H1 (cell line): ENCODE measurements at regions not wholly inside any gene's neighbourhood (a gene's known extent, or its start where the extent isn't known, plus 50 kb on each side); places are given as distances from the start of the nearest gene placed in this dataset.

Source experiments
- CTCF ChIA-PET: fragments of 300-600 bp; sonication (Branson Sonifier 250); formaldehyde crosslinking; loops from one replicate; lab custom pipeline; 2021; ENCODE audit not compliant: partially characterized antibody; lab: Charles Lee
- POLR2A ChIA-PET: fragments of 300-600 bp; sonication (Branson Sonifier 250); formaldehyde crosslinking; loops from one replicate; lab custom pipeline; 2021; ENCODE audit warnings: inconsistent platforms; ENCODE audit not compliant: partially characterized antibody; lab: Charles Lee
- DNase-seq, 2 experiments: peaks; one replicate each; pipeline versions ENCODE4 v3.0.0 to v3.0.0-alpha.2; 2010 to 2022; ENCODE audit warnings: low spot score in 2 of 2, low read depth in 1 of 2, mixed read lengths in 1 of 2
- FAIRE-seq: peaks from 2 replicates; lab custom pipeline; 2011; peaks lifted over from hg19 to GRCh38; lab: Jason Lieb, UNC
- H2AFZ ChIP-seq: 2 replicates; pipeline ENCODE4 v1.8.1; 2012; ENCODE audit warnings: low read length, inconsistent platforms
- H2AK5ac ChIP-seq: 2 replicates; pipeline ENCODE4 v1.6.1; 2013; ENCODE audit warnings: low read depth, low read length
- H2BK120ac ChIP-seq: replicated peaks from 2 replicates; pipeline ENCODE3; 2013; ENCODE audit warnings: low read depth, low read length, inconsistent platforms
- H2BK12ac ChIP-seq: 2 replicates; pipeline ENCODE4 v1.6.1; 2013; ENCODE audit warnings: low read depth, low read length
- H2BK15ac ChIP-seq: 2 replicates; pipeline ENCODE4 v1.6.1; 2013; ENCODE audit warnings: low read length
- H2BK20ac ChIP-seq: 2 replicates; pipeline ENCODE4 v1.6.1; 2013; ENCODE audit warnings: low read length
- H2BK5ac ChIP-seq: 2 replicates; pipeline ENCODE4 v1.6.1; 2013; ENCODE audit warnings: low read depth, low read length
- H3K14ac ChIP-seq: 2 replicates; pipeline ENCODE4 v1.6.1; 2013; ENCODE audit warnings: inconsistent platforms; ENCODE audit not compliant: insufficient read length
- H3K18ac ChIP-seq: 2 replicates; pipeline ENCODE4 v1.6.1; 2013; ENCODE audit warnings: low read length; ENCODE audit errors: extremely low read depth
- H3K23ac ChIP-seq: 2 replicates; pipeline ENCODE4 v1.6.1; 2013; ENCODE audit warnings: inconsistent platforms; ENCODE audit not compliant: insufficient read length
- H3K23me2 ChIP-seq: 2 replicates; pipeline ENCODE4 v1.6.1; 2013; ENCODE audit warnings: low read depth, low read length
- H3K27ac ChIP-seq: 2 replicates; pipeline ENCODE4 v1.6.1; 2011; ENCODE audit warnings: low read depth, low read length, inconsistent platforms
- H3K27me3 ChIP-seq, 4 experiments: replicated peaks in 1 of 4; 1 replicate in 1 of 4; 2 replicates in 3 of 4; pipeline versions ENCODE4 v1.6.1 to v1.8.1; 2011 to 2013; ENCODE audit warnings: low read length in 3 of 4, mild to moderate bottlenecking in 3 of 4, inconsistent platforms in 2 of 4, mixed read lengths in 2 of 4, moderate library complexity in 1 of 4; ENCODE audit not compliant: control insufficient read depth in 3 of 4, insufficient read depth in 3 of 4; ENCODE audit errors: extremely low read depth in 1 of 4
- H3K36me3 ChIP-seq, 4 experiments: 2 replicates each; pipeline versions ENCODE4 v1.6.1 to v1.8.1; 2011 to 2013; ENCODE audit warnings: mild to moderate bottlenecking in 4 of 4, low read length in 3 of 4, moderate library complexity in 2 of 4, control low read depth in 1 of 4, inconsistent platforms in 1 of 4; ENCODE audit not compliant: insufficient read depth in 4 of 4, control insufficient read depth in 2 of 4
- H3K4ac ChIP-seq: replicated peaks from 2 replicates; pipeline ENCODE3; 2013; ENCODE audit warnings: low read length, low read depth, mixed read lengths, inconsistent platforms; ENCODE audit not compliant: insufficient read length
- H3K4me1 ChIP-seq, 4 experiments: replicated peaks in 1 of 4; 1 replicate in 1 of 4; 2 replicates in 3 of 4; pipeline versions ENCODE4 v1.6.1 to v1.8.1; 2011 to 2013; ENCODE audit warnings: low read length in 3 of 4, inconsistent platforms in 2 of 4, mixed read lengths in 1 of 4; ENCODE audit not compliant: insufficient read depth in 4 of 4, control insufficient read depth in 3 of 4
- H3K4me2 ChIP-seq, 2 experiments: 2 replicates each; pipeline versions ENCODE4 v1.6.1 to v1.8.1; 2011 to 2013; ENCODE audit warnings: low read depth in 2 of 2, low read length in 2 of 2, control low read depth in 1 of 2, inconsistent platforms in 1 of 2, mild to moderate bottlenecking in 1 of 2; ENCODE audit not compliant: insufficient read depth in 1 of 2
- H3K4me3 ChIP-seq, 4 experiments: fragments of 200-600, 300-600 bp in 1 of 4; sonication (generic), shearing (Covaris generic), sonication (Bioruptor Twin) in 1 of 4; 2 replicates each; pipeline versions ENCODE4 v1.5.1 to v1.8.1; 2011 to 2016; ENCODE audit warnings: low read length in 4 of 4, low read depth in 3 of 4, control low read depth in 2 of 4, inconsistent platforms in 2 of 4, mild to moderate bottlenecking in 2 of 4, mixed read lengths in 1 of 4, moderate library complexity in 1 of 4; ENCODE audit not compliant: insufficient read depth in 2 of 4; ENCODE audit errors: extremely low read depth in 1 of 4
- H3K56ac ChIP-seq: replicated peaks from 2 replicates; pipeline ENCODE3; 2013; ENCODE audit warnings: low read depth, mild to moderate bottlenecking, mixed read lengths, low read length, inconsistent platforms; ENCODE audit not compliant: insufficient read length
- H3K79me1 ChIP-seq: 2 replicates; pipeline ENCODE4 v1.6.1; 2013; ENCODE audit warnings: low read depth, low read length, control low read depth
- H3K79me2 ChIP-seq, 2 experiments: 2 replicates each; pipeline versions ENCODE4 v1.6.1 to v1.8.1; 2012 to 2013; ENCODE audit warnings: low read length in 2 of 2, mild to moderate bottlenecking in 2 of 2, inconsistent platforms in 1 of 2; ENCODE audit not compliant: insufficient read depth in 2 of 2, control insufficient read depth in 1 of 2
- H3K9ac ChIP-seq, 4 experiments: replicated peaks in 1 of 4; 1 replicate in 1 of 4; 2 replicates in 3 of 4; pipeline versions ENCODE4 v1.6.1 to v1.8.1; 2011 to 2013; ENCODE audit warnings: low read depth in 3 of 4, low read length in 3 of 4, control low read depth in 2 of 4, mild to moderate bottlenecking in 2 of 4, moderate library complexity in 2 of 4, inconsistent platforms in 1 of 4; ENCODE audit errors: extremely low read depth in 1 of 4
- H3K9me3 ChIP-seq, 2 experiments: 2 replicates each; pipeline versions ENCODE4 v1.6.1 to v1.8.1; 2012 to 2013; ENCODE audit warnings: mild to moderate bottlenecking in 2 of 2, moderate library complexity in 2 of 2, control low read depth in 1 of 2, inconsistent platforms in 1 of 2, low read depth in 1 of 2, low read length in 1 of 2, mixed read lengths in 1 of 2; ENCODE audit not compliant: insufficient read depth in 2 of 2
- H4K20me1 ChIP-seq, 2 experiments: replicated peaks in 1 of 2; 2 replicates each; pipeline versions ENCODE3 to v1.8.1; 2011 to 2013; ENCODE audit warnings: inconsistent platforms in 2 of 2, low read length in 2 of 2, mild to moderate bottlenecking in 1 of 2; ENCODE audit not compliant: insufficient read depth in 2 of 2, control insufficient read depth in 1 of 2
- H4K5ac ChIP-seq: 2 replicates; pipeline ENCODE4 v1.6.1; 2013; ENCODE audit warnings: low read length, low read depth, mixed read lengths, inconsistent platforms; ENCODE audit not compliant: insufficient read length
- H4K8ac ChIP-seq: 2 replicates; pipeline ENCODE4 v1.8.0; 2013; ENCODE audit warnings: mild to moderate bottlenecking, moderate library complexity, low read length, inconsistent platforms; ENCODE audit not compliant: insufficient read depth; ENCODE audit errors: extremely low read depth
- H4K91ac ChIP-seq: replicated peaks from 2 replicates; pipeline ENCODE3; 2013; ENCODE audit warnings: low read length, mixed read lengths, inconsistent platforms; ENCODE audit not compliant: insufficient read length
- HDAC2 ChIP-seq, 2 experiments: fragments of 300-600 bp in 1 of 2; sonication (generic) in 1 of 2; IDR thresholded peaks; 2 replicates each; pipeline ENCODE4 v1.6.1; 2011 to 2012; ENCODE audit warnings: low read depth in 2 of 2, low read length in 2 of 2, mild to moderate bottlenecking in 2 of 2, moderate library complexity in 2 of 2, borderline replicate concordance in 1 of 2, inconsistent platforms in 1 of 2
- POU5F1 ChIP-seq: IDR thresholded peaks from 2 replicates; pipeline ENCODE4 v1.6.1; 2011; ENCODE audit warnings: low read depth, mild to moderate bottlenecking, low read length, moderate library complexity
- RAD21 ChIP-seq, 2 experiments: IDR thresholded peaks in 1 of 2; conservative IDR thresholded peaks in 1 of 2; 2 replicates each; pipeline ENCODE4 v1.6.1; 2011; ENCODE audit warnings: low read depth in 2 of 2, low read length in 2 of 2, improper control_type of control experiment in 1 of 2, inconsistent platforms in 1 of 2, mild to moderate bottlenecking in 1 of 2, moderate library complexity in 1 of 2
- RFX5 ChIP-seq: IDR thresholded peaks from 2 replicates; pipeline ENCODE4 v1.6.1; 2011; ENCODE audit warnings: low read depth, low read length, improper control_type of control experiment, borderline replicate concordance
- SIRT6 ChIP-seq: IDR thresholded peaks from one replicate; pipeline ENCODE4 v1.7.1; 2012; ENCODE audit warnings: low read length, inconsistent platforms
- WGBS, 2 experiments: shearing (Covaris generic) in 1 of 2; methylation state at CpG; one replicate each; pipeline versions ENCODE4 v1.1.6 to v1.1.7; 2013 to 2015; ENCODE audit warnings: low lambda C conversion rate in 2 of 2, mixed read lengths in 2 of 2, inconsistent platforms in 1 of 2, low coverage in 1 of 2, missing lambda C conversion rate in 1 of 2; ENCODE audit not compliant: insufficient replicate concordance in 2 of 2, insufficient coverage in 1 of 2, insufficient read length in 1 of 2; ENCODE audit errors: extremely low coverage in 1 of 2, missing lambda C conversion rate in 1 of 2; 5-methylcytosine and 5-hydroxymethylcytosine counted together

DNA sequence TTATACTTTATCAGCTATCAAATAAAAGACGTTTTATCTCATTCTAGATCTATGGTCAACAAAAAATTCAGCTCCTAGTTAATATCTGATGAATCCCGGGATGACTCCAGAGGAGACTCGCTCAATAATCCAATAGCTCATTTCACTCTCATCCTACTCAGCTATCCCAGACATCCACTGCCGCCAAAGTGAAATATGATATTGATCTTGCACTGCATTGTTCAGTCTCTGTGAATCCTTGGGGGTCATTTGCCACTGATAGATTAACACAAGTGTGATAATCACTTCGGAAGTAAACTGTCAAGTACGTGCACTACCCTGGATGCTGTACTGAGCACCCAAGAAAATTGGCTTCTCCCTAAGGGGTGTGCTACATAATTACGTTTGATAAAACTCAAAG is 249.1 kb downstream of the SUCLG1 start:
- CTCF ChIA-PET: no interaction called here
- Histone ChIP-seq H2BK20ac (no peak overlapping the region), H2BK5ac (no peak overlapping the region), H2AK5ac (no peak overlapping the region), H3K27me3 (no peaks in the 10 kb centered on the region), H3K18ac (no peak overlapping the region), H3K4me1 (peaks cover 0 to 4% (median 0%) of the 10 kb centered on the region in 4 experiments; a peak in 1 of 7 replicates), H3K4me3 (no peak overlapping the region), H2BK120ac (no peak overlapping the region), H3K23ac (no peak overlapping the region), H3K9ac (no peak overlapping the region), H3K9me3 (no peaks in the 10 kb centered on the region), H4K20me1 (no peaks in the 10 kb centered on the region), H2BK12ac (no peak overlapping the region)
- POLR2A ChIA-PET: no interaction called here
- FAIRE-seq: no peak
- TF ChIP-seq RAD21 (IDR thresholded peaks at IDR 0.05 in 1 of 2, conservative IDR thresholded peaks at IDR 0.05 in 1 of 2; ENCODE audit: low read depth in 2 of 2, low read length in 2 of 2) (no peak), HDAC2 (IDR thresholded peaks at IDR 0.05; ENCODE audit: borderline replicate concordance in 1 of 2, low read depth in 2 of 2, low read length in 2 of 2) (no peak), RFX5 (no peak), POU5F1 (no peak), SIRT6 (no peak)
- TF ChIP-seq, all 59 proteins: peak for 0
- Histone ChIP-seq H3K4ac (no peak overlapping the region), H2AFZ (no peak overlapping the region), H3K14ac (no peak overlapping the region), H3K4me2 (no peak overlapping the region), H3K27ac (no peak overlapping the region), H4K8ac (no peak overlapping the region), H4K5ac (no peak overlapping the region), H3K79me2 (no peaks in the 10 kb centered on the region), H3K56ac (no peak overlapping the region), H4K91ac (no peak overlapping the region), H2BK15ac (no peak overlapping the region), H3K36me3 (no peaks in the 10 kb centered on the region), H3K79me1 (no peaks in the 10 kb centered on the region), H3K23me2 (no peaks in the 10 kb centered on the region)
- WGBS, 2 experiments: 79% methylated on average over 7 of the region's 7 CpGs; no CpG with 5 or more reads in 1 of the 2 experiments
- no peak for DNase-seq
